Panc1 (cell line): ENCODE measurements at regions not wholly inside any gene's neighbourhood (a gene's known extent, or its start where the extent isn't known, plus 50 kb on each side); places are given as distances from the start of the nearest gene placed in this dataset.

Source experiments
- TCF7L2 ChIP-seq: IDR thresholded peaks from 2 replicates; pipeline ENCODE4 v1.6.1; 2011; ENCODE audit warnings: mild to moderate bottlenecking, low read depth, low read length, inconsistent platforms
- TF ChIP-seq, protein P1 (sequence below): fragments of 450-650 bp; IDR thresholded peaks from 2 replicates; pipeline ENCODE4 v1.5.1; 2017; ENCODE audit warnings: mild to moderate bottlenecking

- TF ChIP-seq, protein P1, sequence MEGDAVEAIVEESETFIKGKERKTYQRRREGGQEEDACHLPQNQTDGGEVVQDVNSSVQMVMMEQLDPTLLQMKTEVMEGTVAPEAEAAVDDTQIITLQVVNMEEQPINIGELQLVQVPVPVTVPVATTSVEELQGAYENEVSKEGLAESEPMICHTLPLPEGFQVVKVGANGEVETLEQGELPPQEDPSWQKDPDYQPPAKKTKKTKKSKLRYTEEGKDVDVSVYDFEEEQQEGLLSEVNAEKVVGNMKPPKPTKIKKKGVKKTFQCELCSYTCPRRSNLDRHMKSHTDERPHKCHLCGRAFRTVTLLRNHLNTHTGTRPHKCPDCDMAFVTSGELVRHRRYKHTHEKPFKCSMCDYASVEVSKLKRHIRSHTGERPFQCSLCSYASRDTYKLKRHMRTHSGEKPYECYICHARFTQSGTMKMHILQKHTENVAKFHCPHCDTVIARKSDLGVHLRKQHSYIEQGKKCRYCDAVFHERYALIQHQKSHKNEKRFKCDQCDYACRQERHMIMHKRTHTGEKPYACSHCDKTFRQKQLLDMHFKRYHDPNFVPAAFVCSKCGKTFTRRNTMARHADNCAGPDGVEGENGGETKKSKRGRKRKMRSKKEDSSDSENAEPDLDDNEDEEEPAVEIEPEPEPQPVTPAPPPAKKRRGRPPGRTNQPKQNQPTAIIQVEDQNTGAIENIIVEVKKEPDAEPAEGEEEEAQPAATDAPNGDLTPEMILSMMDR = no peak
- TF ChIP-seq TCF7L2 = no peak
Observed at GRCh38 chr4:170698334-170698733, 608.6 kb upstream of the AADAT start.
